ENCODE measurements at regions not wholly inside any gene's neighbourhood (a gene's known extent, or its start where the extent isn't known, plus 50 kb on each side); places are given as distances from the start of the nearest gene placed in this dataset.

DNA sequence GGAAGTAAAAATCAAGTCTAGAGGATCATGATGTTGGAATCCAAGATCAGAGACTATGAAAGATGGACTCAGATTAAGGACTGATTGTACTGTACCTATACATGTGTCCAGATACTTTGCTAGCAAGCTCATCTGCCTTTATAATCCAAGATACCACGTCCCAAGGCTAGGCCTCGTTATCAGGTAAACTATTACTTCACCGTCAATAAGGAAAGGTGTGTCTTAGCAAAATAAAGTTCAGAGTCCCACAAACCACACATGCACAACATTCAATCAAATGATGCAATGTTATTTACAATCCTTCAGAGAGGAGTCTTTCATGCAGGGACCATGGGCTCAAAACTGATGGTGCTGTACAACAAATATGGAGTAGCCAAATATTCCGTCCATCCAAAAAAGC lies 1092.9 kb downstream of the IGSF11 start:
- Histone ChIP-seq H3K9me3 (ENCODE audit: insufficient read depth in 2 of 2, low read depth in 1 of 2, low read length in 1 of 2) (no peaks in the 10 kb centered on the region), H3K79me2 (ENCODE audit: control insufficient read depth in 1 of 2, insufficient read depth in 2 of 2, low read length in 2 of 2) (no peaks in the 10 kb centered on the region), H3K56ac (replicated peaks; ENCODE audit: insufficient read length, low read depth, low read length) (no peak overlapping the region), H3K4ac (replicated peaks; ENCODE audit: insufficient read length, low read depth, low read length) (no peak overlapping the region), H3K27me3 (replicated peaks in 1 of 4; ENCODE audit: control insufficient read depth in 3 of 4, extremely low read depth in 1 of 4, insufficient read depth in 3 of 4, low read length in 3 of 4) (no peaks in the 10 kb centered on the region), H4K8ac (ENCODE audit: extremely low read depth, insufficient read depth, low read length) (no peak overlapping the region), H2BK5ac (ENCODE audit: low read depth, low read length) (no peak overlapping the region), H2BK20ac (ENCODE audit: low read length) (no peak overlapping the region), H4K91ac (replicated peaks; ENCODE audit: insufficient read length, low read length) (no peak overlapping the region), H3K27ac (ENCODE audit: low read depth, low read length) (no peak overlapping the region), H3K36me3 (ENCODE audit: control insufficient read depth in 2 of 4, insufficient read depth in 4 of 4, low read length in 3 of 4) (no peaks in the 10 kb centered on the region), H3K23me2 (ENCODE audit: low read depth, low read length) (no peaks in the 10 kb centered on the region), H3K18ac (ENCODE audit: extremely low read depth, low read length) (no peak overlapping the region), H2BK12ac (ENCODE audit: low read depth, low read length) (no peak overlapping the region), H3K23ac (ENCODE audit: insufficient read length) (no peak overlapping the region), H2BK120ac (replicated peaks; ENCODE audit: low read depth, low read length) (no peak overlapping the region), H3K14ac (ENCODE audit: insufficient read length) (no peak overlapping the region), H2AFZ (ENCODE audit: low read length) (no peak overlapping the region), H3K79me1 (ENCODE audit: low read depth, low read length) (no peaks in the 10 kb centered on the region), H3K4me1 (replicated peaks in 1 of 4; ENCODE audit: control insufficient read depth in 3 of 4, insufficient read depth in 4 of 4, low read length in 3 of 4) (no peaks in the 10 kb centered on the region), H3K9ac (replicated peaks in 1 of 4; ENCODE audit: extremely low read depth in 1 of 4, low read depth in 3 of 4, low read length in 3 of 4) (no peak overlapping the region), H4K20me1 (replicated peaks in 1 of 2; ENCODE audit: control insufficient read depth in 1 of 2, insufficient read depth in 2 of 2, low read length in 2 of 2) (no peaks in the 10 kb centered on the region), H3K4me2 (ENCODE audit: insufficient read depth in 1 of 2, low read depth in 2 of 2, low read length in 2 of 2) (no peak overlapping the region), H3K4me3 (ENCODE audit: extremely low read depth in 1 of 4, insufficient read depth in 2 of 4, low read depth in 3 of 4, low read length in 4 of 4) (no peak overlapping the region), H2AK5ac (ENCODE audit: low read depth, low read length) (no peak overlapping the region), H4K5ac (ENCODE audit: insufficient read length, low read depth, low read length) (no peak overlapping the region), H2BK15ac (ENCODE audit: low read length) (no peak overlapping the region)
- CTCF ChIA-PET (ENCODE audit: partially characterized antibody) = interaction anchor here (1.1 kb wide), 1 partner anchor 15 kb away, joined by 4 read pairs; no protein-coding TSS in a partner anchor
- FAIRE-seq (no peak), DNase-seq (ENCODE audit: low read depth in 1 of 2, low spot score in 2 of 2) (no peak)
- WGBS, 2 experiments (ENCODE audit: extremely low coverage in 1 of 2, insufficient coverage in 1 of 2, insufficient read length in 1 of 2, insufficient replicate concordance in 2 of 2, low coverage in 1 of 2, low lambda C conversion rate in 2 of 2, missing lambda C conversion rate in 1 of 2) = 92% methylated on average over 4 of the region's 4 CpGs; no CpG with 5 or more reads in 1 of the 2 experiments
- POLR2A ChIA-PET (ENCODE audit: partially characterized antibody) = no interaction called here
- TF ChIP-seq MAFK (IDR thresholded peaks at IDR 0.05; ENCODE audit: low read depth, low read length) (no peak), SRF (IDR thresholded peaks at IDR 0.05; ENCODE audit: low read depth, low read length) (no peak), FOSL1 (IDR thresholded peaks at IDR 0.05; ENCODE audit: insufficient read depth, low read depth, low read length) (no peak), YY1 (IDR thresholded peaks at IDR 0.05; ENCODE audit: low read depth, low read length) (no peak), RBBP5 (IDR thresholded peaks at IDR 0.05; ENCODE audit: borderline replicate concordance, low read depth, low read length) (no peak), TAF7 (optimal IDR thresholded peaks at IDR 0.05; ENCODE audit: borderline replicate concordance, low read depth, low read length) (no peak), RNF2 (IDR thresholded peaks at IDR 0.05; ENCODE audit: borderline replicate concordance, low read depth, low read length, missing control alignments, poor library complexity, severe bottlenecking) (no peak), HDAC2 (IDR thresholded peaks at IDR 0.05; ENCODE audit: borderline replicate concordance in 1 of 2, low read depth in 2 of 2, low read length in 2 of 2) (no peak), ASH2L (IDR thresholded peaks at IDR 0.05; ENCODE audit: low read length) (no peak), SUZ12 (IDR thresholded peaks at IDR 0.05; ENCODE audit: low read length) (no peak)
- TF ChIP-seq, protein P1, sequence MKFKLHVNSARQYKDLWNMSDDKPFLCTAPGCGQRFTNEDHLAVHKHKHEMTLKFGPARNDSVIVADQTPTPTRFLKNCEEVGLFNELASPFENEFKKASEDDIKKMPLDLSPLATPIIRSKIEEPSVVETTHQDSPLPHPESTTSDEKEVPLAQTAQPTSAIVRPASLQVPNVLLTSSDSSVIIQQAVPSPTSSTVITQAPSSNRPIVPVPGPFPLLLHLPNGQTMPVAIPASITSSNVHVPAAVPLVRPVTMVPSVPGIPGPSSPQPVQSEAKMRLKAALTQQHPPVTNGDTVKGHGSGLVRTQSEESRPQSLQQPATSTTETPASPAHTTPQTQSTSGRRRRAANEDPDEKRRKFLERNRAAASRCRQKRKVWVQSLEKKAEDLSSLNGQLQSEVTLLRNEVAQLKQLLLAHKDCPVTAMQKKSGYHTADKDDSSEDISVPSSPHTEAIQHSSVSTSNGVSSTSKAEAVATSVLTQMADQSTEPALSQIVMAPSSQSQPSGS (IDR thresholded peaks at IDR 0.05; ENCODE audit: low read length) = no peak
- TF ChIP-seq, protein P2, sequence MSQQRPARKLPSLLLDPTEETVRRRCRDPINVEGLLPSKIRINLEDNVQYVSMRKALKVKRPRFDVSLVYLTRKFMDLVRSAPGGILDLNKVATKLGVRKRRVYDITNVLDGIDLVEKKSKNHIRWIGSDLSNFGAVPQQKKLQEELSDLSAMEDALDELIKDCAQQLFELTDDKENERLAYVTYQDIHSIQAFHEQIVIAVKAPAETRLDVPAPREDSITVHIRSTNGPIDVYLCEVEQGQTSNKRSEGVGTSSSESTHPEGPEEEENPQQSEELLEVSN (IDR thresholded peaks at IDR 0.05) = no peak
